HG03097 (cell line): ENCODE measurements at regions not wholly inside any gene's neighbourhood (a gene's known extent, or its start where the extent isn't known, plus 50 kb on each side); places are given as distances from the start of the nearest gene placed in this dataset.

Experiments
- ATAC-seq: cut with Tn5 transposase; IDR thresholded peaks from one replicate; pipeline ENCODE4 v1.9.1; 2021; ENCODE audit not compliant: unreplicated experiment, low FRiP score

- ATAC-seq, result no peak
These were observed 359.5 kb downstream of the ZNF521 start for GRCh38 chr18:24992491-24992890.

DNA sequence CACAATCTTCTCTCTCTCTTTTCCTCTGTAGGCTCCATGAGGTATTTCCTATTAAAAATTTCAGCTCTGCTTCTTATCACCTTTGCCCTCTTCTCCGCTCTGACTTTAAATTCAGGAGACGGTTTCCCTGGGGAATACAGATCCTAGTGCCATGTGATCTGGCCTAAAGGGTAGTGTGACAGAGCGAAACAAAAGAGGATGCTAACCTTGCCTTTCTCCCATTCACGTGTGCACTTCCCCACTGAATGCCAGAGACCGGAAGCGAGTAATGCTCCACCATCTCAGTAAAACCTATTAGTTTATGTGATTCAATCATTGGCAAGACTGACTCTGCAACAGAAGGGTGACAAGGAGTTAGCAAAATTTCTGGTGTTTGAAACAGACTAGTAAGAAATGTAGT lies 358.3 kb downstream of the ZNF521 start:
- no peak for ATAC-seq

- no peak for ATAC-seq
These were observed 356.9 kb downstream of the ZNF521 start for GRCh38 chr18:24995056-24995455.

DNA sequence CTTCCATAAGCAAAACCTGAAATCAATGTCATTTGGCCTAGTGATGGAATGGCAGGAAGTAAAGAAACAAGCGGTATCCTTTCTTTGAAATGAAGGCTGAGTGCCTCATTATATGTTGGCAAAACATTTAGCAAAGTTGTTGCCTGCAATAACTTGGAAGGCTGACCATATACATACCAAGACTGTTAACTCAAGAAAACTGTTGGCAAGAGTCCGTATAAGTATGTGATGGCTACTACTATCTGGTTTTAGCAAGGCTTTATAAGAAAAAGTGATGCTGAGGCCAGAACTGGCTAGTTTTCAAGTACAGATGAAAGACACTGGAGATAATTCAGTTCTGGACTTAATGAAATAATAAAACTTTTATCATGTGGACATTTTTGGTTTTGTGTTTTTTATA lies 356.2 kb downstream of the ZNF521 start:
- no peak for ATAC-seq

DNA sequence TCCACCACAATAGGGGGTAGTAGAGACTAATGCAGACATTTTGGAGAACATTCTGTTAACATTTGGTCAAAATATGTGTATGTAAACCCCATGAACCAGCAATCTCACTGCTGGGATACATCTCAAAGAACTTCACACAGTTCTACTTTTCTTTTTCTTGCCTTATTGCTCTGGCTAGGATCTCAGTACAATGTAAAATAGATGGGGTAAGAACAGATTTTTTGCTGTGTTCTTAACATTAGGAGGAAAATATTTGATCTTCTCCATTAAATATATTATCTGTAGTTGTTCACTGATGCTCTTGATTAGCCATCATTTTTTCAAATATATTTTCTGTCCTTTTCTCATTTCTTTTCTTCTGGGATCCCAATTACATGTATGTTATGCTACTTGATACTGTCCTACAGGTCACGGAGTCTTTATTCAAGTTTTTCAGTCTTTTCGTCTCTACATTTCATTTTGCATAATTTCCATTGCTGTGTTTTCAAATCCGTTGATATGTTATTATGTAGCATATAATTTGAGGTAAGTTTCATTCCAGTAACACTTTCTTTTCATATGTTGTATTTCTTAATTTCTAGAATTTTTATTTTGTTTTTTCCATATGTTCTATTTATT lies 352.2 kb downstream of the ZNF521 start:
- ATAC-seq, result no peak

DNA sequence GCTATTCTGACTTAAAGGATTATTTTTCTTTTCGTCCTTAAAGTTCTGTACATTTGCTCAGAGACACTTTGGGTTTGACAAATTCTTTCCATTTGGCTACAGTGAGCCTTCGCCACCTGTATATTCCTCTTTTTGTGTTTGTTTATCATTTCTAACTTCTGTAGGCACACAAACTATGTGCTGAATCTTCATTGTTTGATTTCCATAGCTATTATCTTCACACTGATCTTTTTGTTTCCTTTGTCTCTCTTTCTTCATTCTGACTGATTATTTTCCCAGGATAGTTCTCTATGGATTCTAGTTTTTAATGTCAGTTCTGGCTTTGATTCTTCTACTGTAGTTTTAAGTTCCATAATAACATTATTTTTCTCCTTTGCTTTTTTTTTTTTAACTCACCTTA lies 350.2 kb downstream of the ZNF521 start:
- no peak for ATAC-seq

- ATAC-seq, result no peak
These were observed 346.2 kb downstream of the ZNF521 start for GRCh38 chr18:25005541-25006403.

DNA sequence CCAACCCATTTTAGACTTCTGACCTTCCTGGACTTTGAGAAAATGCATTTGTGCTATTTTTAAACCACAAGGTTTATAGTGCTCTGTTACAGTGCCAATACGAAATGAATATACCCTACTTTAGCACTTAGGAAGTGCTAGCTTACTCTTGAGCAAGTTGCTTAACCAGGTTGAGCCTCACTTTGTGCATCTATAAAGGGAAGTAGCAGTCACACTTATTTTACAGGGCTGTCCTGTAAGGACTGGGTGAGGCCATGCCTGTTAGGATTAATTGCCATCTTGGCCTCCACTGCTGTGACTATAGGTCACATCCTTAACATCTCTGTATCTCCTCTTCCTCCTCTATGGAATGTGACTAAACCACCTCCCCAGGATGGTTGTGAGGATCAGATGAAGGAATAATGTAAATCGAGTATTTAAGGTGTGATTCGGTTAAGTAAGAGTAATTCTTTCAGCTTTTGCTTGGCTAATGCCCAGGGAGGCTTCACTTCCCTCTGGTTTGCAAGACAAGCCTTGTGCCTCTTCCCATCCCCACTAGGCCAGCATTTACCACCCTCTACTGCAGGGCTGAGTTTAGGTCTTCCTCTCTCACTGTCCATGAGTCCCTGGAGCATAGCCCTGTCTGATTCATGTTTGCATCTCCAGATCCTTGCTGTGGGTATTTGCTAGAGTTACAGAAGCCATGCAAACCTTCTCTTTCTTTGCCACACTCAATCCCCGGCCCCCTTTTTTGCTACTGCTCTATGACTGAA lies 341.2 kb downstream of the ZNF521 start:
- no peak for ATAC-seq
